GM23338 (cell line): ENCODE measurements at regions not wholly inside any gene's neighbourhood (a gene's known extent, or its start where the extent isn't known, plus 50 kb on each side); places are given as distances from the start of the nearest gene placed in this dataset.

ENCODE experiments used
- ATAC-seq: fragments of 200-7000 bp; cut with Tn5 transposase; 3 replicates; pipeline ENCODE4 v1.9.1; 2020
- DNase-seq: peaks from one replicate; pipeline ENCODE4 v3.0.0-alpha.2; 2015; ENCODE audit warnings: low spot score
- H2AFZ ChIP-seq: fragments of 200-600 bp; sonication (generic); 2 replicates; pipeline ENCODE4 v1.8.0; 2016; ENCODE audit warnings: antibody characterized with exemption, mild to moderate bottlenecking, moderate library complexity
- H3F3A ChIP-seq: fragments of 200-600 bp; sonication (generic); replicated peaks from 2 replicates; pipeline ENCODE4 v1.8.0; 2017; ENCODE audit warnings: antibody characterized with exemption, mixed run types, low read depth
- H3K27ac ChIP-seq: fragments of 200-600 bp; sonication (generic); 2 replicates; pipeline ENCODE4 v1.6.1; 2016; ENCODE audit warnings: low read depth
- H3K27me3 ChIP-seq: fragments of 200-600 bp; sonication (generic); 2 replicates; pipeline ENCODE4 v1.8.0; 2016; ENCODE audit warnings: mild to moderate bottlenecking, mixed run types, moderate library complexity; ENCODE audit not compliant: insufficient read depth
- H3K36me3 ChIP-seq: fragments of 200-600 bp; sonication (generic); 2 replicates; pipeline ENCODE4 v1.8.0; 2016; ENCODE audit warnings: mild to moderate bottlenecking; ENCODE audit not compliant: insufficient read depth
- H3K4me1 ChIP-seq: fragments of 200-600 bp; sonication (generic); 2 replicates; pipeline ENCODE4 v1.8.0; 2016; ENCODE audit warnings: mild to moderate bottlenecking, moderate library complexity; ENCODE audit not compliant: insufficient read depth
- H3K4me2 ChIP-seq: fragments of 200-600 bp; sonication (generic); 2 replicates; pipeline ENCODE4 v1.7.1; 2017; ENCODE audit warnings: mixed run types
- H3K4me3 ChIP-seq: fragments of 200-600 bp; sonication (generic); 2 replicates; pipeline ENCODE4 v1.6.1; 2016; ENCODE audit warnings: mixed run types
- H3K79me2 ChIP-seq: fragments of 200-600 bp; sonication (generic); replicated peaks from 2 replicates; pipeline ENCODE4 v1.8.0; 2017; ENCODE audit warnings: mild to moderate bottlenecking; ENCODE audit not compliant: insufficient read depth
- H3K9me2 ChIP-seq: fragments of 200-600 bp; sonication (generic); 2 replicates; pipeline ENCODE4 v1.8.0; 2017; ENCODE audit not compliant: insufficient read depth
- H4K20me1 ChIP-seq: fragments of 200-600 bp; sonication (generic); replicated peaks from 2 replicates; pipeline ENCODE4 v1.8.0; 2017; ENCODE audit warnings: mild to moderate bottlenecking; ENCODE audit not compliant: insufficient read depth
- H3K27ac Mint-ChIP-seq: 2 replicates; pipeline ENCODE4 v1.8.0; 2020; ENCODE audit warnings: inconsistent platforms, mild to moderate bottlenecking, moderate library complexity, mixed read lengths
- H3K27me3 Mint-ChIP-seq: 3 replicates; pipeline ENCODE4 v1.8.0; 2022; ENCODE audit warnings: low read depth, mild to moderate bottlenecking, moderate library complexity, mixed read lengths, inconsistent platforms; ENCODE audit not compliant: insufficient read depth, poor library complexity
- H3K36me3 Mint-ChIP-seq: 3 replicates; pipeline ENCODE4 v1.8.0; 2021; ENCODE audit warnings: low read depth, mild to moderate bottlenecking, inconsistent platforms, moderate library complexity, mixed read lengths
- H3K4me1 Mint-ChIP-seq: 3 replicates; pipeline ENCODE4 v1.8.0; 2020; ENCODE audit warnings: mild to moderate bottlenecking, inconsistent platforms, mixed read lengths
- H3K4me3 Mint-ChIP-seq: 3 replicates; pipeline ENCODE4 v1.8.0; 2021; ENCODE audit warnings: moderate library complexity, mild to moderate bottlenecking, inconsistent platforms, mixed read lengths
- H3K9me3 Mint-ChIP-seq: 3 replicates; pipeline ENCODE4 v1.8.0; 2020; ENCODE audit warnings: moderate library complexity, mild to moderate bottlenecking, inconsistent platforms, mixed read lengths
- STAT1 ChIP-seq: IDR thresholded peaks from one replicate; pipeline ENCODE4 v1.6.1; 2016; ENCODE audit warnings: antibody characterized with exemption; ENCODE audit not compliant: unreplicated experiment
- TF ChIP-seq, protein P1 (sequence below): fragments of 250-450 bp; sonication (Bioruptor Pico); IDR thresholded peaks from 2 replicates; pipeline ENCODE4 v1.5.0; 2020; ENCODE audit warnings: mild to moderate bottlenecking, moderate library complexity
- TF ChIP-seq, protein P2 (sequence below), 2 experiments: fragments of 200-600 bp in 1 of 2; sonication (generic) in 1 of 2; conservative IDR thresholded peaks; 2 replicates each; pipeline versions ENCODE4 v1.5.1 to v1.6.1; 2016 to 2017; ENCODE audit warnings: antibody characterized with exemption in 2 of 2, low read depth in 2 of 2, mild to moderate bottlenecking in 2 of 2, moderate library complexity in 1 of 2

DNA sequence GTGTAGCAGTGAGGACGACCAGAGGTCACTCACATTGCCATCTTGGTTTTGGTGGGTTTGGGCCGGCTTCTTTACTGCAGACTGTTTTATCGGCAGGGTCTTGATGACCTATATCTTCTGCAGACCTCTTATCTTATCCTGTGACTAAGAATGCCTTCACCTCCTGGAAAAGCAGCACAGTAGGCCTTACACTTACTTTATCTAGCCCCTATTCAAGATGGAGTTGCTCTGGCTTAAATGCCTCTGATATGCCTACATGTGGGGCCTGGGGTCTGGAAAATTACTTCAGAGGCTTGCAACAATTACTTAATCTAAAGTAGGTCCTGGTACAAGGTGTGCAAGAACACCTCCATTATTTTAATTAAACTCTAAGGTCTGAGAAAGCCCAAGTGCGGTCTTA, 86.9 kb upstream of the IL12B start (continued):
- TF ChIP-seq, protein P1, sequence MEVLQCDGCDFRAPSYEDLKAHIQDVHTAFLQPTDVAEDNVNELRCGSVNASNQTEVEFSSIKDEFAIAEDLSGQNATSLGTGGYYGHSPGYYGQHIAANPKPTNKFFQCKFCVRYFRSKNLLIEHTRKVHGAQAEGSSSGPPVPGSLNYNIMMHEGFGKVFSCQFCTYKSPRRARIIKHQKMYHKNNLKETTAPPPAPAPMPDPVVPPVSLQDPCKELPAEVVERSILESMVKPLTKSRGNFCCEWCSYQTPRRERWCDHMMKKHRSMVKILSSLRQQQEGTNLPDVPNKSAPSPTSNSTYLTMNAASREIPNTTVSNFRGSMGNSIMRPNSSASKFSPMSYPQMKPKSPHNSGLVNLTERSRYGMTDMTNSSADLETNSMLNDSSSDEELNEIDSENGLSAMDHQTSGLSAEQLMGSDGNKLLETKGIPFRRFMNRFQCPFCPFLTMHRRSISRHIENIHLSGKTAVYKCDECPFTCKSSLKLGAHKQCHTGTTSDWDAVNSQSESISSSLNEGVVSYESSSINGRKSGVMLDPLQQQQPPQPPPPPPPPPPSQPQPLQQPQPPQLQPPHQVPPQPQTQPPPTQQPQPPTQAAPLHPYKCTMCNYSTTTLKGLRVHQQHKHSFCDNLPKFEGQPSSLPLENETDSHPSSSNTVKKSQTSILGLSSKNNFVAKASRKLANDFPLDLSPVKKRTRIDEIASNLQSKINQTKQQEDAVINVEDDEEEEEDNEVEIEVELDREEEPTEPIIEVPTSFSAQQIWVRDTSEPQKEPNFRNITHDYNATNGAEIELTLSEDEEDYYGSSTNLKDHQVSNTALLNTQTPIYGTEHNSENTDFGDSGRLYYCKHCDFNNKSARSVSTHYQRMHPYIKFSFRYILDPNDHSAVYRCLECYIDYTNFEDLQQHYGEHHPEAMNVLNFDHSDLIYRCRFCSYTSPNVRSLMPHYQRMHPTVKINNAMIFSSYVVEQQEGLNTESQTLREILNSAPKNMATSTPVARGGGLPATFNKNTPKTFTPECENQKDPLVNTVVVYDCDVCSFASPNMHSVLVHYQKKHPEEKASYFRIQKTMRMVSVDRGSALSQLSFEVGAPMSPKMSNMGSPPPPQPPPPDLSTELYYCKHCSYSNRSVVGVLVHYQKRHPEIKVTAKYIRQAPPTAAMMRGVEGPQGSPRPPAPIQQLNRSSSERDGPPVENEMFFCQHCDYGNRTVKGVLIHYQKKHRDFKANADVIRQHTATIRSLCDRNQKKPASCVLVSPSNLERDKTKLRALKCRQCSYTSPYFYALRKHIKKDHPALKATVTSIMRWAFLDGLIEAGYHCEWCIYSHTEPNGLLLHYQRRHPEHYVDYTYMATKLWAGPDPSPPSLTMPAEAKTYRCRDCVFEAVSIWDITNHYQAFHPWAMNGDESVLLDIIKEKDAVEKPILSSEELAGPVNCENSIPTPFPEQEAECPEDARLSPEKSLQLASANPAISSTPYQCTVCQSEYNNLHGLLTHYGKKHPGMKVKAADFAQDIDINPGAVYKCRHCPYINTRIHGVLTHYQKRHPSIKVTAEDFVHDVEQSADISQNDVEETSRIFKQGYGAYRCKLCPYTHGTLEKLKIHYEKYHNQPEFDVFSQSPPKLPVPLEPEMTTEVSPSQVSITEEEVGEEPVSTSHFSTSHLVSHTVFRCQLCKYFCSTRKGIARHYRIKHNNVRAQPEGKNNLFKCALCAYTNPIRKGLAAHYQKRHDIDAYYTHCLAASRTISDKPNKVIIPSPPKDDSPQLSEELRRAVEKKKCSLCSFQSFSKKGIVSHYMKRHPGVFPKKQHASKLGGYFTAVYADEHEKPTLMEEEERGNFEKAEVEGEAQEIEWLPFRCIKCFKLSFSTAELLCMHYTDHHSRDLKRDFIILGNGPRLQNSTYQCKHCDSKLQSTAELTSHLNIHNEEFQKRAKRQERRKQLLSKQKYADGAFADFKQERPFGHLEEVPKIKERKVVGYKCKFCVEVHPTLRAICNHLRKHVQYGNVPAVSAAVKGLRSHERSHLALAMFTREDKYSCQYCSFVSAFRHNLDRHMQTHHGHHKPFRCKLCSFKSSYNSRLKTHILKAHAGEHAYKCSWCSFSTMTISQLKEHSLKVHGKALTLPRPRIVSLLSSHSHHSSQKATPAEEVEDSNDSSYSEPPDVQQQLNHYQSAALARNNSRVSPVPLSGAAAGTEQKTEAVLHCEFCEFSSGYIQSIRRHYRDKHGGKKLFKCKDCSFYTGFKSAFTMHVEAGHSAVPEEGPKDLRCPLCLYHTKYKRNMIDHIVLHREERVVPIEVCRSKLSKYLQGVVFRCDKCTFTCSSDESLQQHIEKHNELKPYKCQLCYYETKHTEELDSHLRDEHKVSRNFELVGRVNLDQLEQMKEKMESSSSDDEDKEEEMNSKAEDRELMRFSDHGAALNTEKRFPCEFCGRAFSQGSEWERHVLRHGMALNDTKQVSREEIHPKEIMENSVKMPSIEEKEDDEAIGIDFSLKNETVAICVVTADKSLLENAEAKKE (CRISPR knock-in tag) = no peak

DNA sequence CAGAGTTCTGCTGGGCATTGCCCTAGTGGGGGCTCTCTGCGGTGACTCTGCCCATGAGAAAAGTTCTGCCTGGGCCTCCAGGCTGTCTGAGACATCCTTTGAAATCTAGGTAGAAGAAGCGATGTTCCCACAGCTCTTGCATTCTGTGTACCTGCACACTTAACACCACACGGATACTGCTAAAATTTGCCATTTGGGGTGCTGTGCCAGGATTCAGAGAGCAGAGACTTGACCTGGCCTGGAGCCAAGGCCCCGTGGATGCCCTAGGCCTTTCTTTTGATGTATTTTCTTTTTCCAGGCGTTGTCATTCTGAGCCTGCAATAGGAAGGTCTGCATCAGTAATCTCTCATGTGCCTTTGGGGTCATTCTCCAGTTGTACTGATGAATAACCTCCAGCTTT, 89.3 kb upstream of the IL12B start:
- Mint-ChIP-seq H3K36me3 (no peaks in the 10 kb centered on the region), H3K27me3 (peaks cover 2% of the 10 kb centered on the region), H3K4me1 (peaks cover 9% of the 10 kb centered on the region; the same call in 2 of the 3 replicates), H3K27ac (no peak overlapping the region), H3K9me3 (no peaks in the 10 kb centered on the region), H3K4me3 (no peak overlapping the region)
- no peaks in the 10 kb centered on the region for H3K9me2 ChIP-seq
- no peaks in the 10 kb centered on the region for H3K79me2 ChIP-seq
- H4K20me1 ChIP-seq = no peaks in the 10 kb centered on the region
- H3K4me2 ChIP-seq = no peak overlapping the region
- no peak for TF ChIP-seq STAT1
- TF ChIP-seq, protein P2, sequence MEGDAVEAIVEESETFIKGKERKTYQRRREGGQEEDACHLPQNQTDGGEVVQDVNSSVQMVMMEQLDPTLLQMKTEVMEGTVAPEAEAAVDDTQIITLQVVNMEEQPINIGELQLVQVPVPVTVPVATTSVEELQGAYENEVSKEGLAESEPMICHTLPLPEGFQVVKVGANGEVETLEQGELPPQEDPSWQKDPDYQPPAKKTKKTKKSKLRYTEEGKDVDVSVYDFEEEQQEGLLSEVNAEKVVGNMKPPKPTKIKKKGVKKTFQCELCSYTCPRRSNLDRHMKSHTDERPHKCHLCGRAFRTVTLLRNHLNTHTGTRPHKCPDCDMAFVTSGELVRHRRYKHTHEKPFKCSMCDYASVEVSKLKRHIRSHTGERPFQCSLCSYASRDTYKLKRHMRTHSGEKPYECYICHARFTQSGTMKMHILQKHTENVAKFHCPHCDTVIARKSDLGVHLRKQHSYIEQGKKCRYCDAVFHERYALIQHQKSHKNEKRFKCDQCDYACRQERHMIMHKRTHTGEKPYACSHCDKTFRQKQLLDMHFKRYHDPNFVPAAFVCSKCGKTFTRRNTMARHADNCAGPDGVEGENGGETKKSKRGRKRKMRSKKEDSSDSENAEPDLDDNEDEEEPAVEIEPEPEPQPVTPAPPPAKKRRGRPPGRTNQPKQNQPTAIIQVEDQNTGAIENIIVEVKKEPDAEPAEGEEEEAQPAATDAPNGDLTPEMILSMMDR (conservative IDR thresholded peaks at IDR 0.05; ENCODE audit: low read depth in 2 of 2) = peak; percentile 38 to 39; a peak in 3 of 4 replicates
- DNase-seq = peak; percentile 44
- no peaks in the 10 kb centered on the region for H3K36me3 ChIP-seq
- no peaks in the 10 kb centered on the region for H3K27me3 ChIP-seq
- no peaks in the 10 kb centered on the region for H3F3A ChIP-seq
- peaks cover 4% of the 10 kb centered on the region; the same call in 1 of the 2 replicates for H3K4me1 ChIP-seq
- no peak overlapping the region for H3K27ac ChIP-seq
- no peak overlapping the region; the same call in 1 of the 2 replicates for H2AFZ ChIP-seq
- no peak overlapping the region for H3K4me3 ChIP-seq
- ATAC-seq = peak; percentile 84
